Memory B cell (primary cell): ENCODE measurements at regions not wholly inside any gene's neighbourhood (a gene's known extent, or its start where the extent isn't known, plus 50 kb on each side); places are given as distances from the start of the nearest gene placed in this dataset.
A peak's percentile ranks its signal among the peaks of the same experiment; 100 is the strongest.
"Not testable (repeated sequence)": the region's sequence is repeated elsewhere in the genome, so short reads cannot be mapped to it uniquely, and the experiment has no call there.

Experiments
- ATAC-seq: fragments of 150-1000 bp; cut with Tn5 transposase; 2 replicates; pipeline ENCODE4 v1.10.0; 2021; ENCODE audit warnings: low read depth, mild to moderate bottlenecking, moderate library complexity
- DNase-seq, 2 donors: peaks; one replicate each; pipeline ENCODE4 v3.0.0; 2022; ENCODE audit warnings: low spot score in 2 of 2
- H3K27ac Mint-ChIP-seq: one replicate; pipeline ENCODE4 v1.8.0; 2022; ENCODE audit warnings: mild to moderate bottlenecking, moderate library complexity, mixed read lengths
- H3K27me3 Mint-ChIP-seq: one replicate; pipeline ENCODE4 v1.8.0; 2022; ENCODE audit warnings: mixed read lengths
- H3K36me3 Mint-ChIP-seq: one replicate; pipeline ENCODE4 v1.8.0; 2022; ENCODE audit warnings: mild to moderate bottlenecking, mixed read lengths
- H3K4me1 Mint-ChIP-seq: one replicate; pipeline ENCODE4 v1.8.0; 2022; ENCODE audit warnings: mixed read lengths
- H3K4me3 Mint-ChIP-seq: one replicate; pipeline ENCODE4 v1.8.0; 2022; ENCODE audit warnings: mild to moderate bottlenecking, moderate library complexity, mixed read lengths
- H3K9me3 Mint-ChIP-seq: one replicate; pipeline ENCODE4 v1.8.0; 2022; ENCODE audit warnings: mixed read lengths

DNA sequence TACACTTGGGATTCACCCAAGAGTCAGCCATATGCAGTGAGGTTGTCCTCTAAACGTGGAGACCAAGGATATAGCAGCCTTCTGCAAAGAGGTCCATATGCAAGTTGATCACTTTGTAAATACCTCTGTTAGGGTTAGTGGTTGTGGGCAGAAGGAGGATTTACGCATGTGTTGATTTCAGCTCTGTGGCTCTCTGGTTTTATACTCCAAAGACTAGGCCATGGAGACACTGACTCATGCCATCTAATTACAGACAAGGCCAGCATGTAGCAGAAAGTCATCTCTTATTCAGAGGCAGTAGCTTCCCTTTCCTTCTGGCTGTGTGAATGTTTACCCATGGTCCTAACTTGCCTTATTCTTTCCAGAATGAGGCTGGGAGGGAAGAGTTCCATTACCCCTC lies 140.9 kb upstream of the GOLGA6L4 start:
- H3K27me3 Mint-ChIP-seq, H3K36me3 Mint-ChIP-seq, H3K9me3 Mint-ChIP-seq, H3K4me1 Mint-ChIP-seq, H3K4me3 Mint-ChIP-seq, H3K27ac Mint-ChIP-seq, ATAC-seq, DNase-seq: not testable (repeated sequence)

DNA sequence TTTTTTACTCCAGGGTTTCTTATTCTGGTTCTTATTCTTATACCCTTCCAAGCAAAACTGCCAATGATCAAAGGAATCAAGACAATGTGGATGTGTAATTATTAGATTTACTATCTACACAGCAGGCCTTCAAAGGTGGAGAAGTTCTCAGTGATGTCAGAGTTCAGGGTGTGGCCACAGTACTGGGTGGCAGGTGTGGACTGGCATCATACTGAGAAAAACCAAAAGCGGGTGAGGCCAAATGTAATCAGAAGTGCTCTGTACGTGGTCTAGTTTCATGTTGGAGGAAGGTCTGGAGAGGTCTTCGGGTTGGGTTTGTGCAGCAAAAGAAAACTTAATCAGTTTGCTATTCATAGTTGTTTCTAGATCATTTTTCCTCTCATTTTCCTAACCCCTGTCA lies 138.5 kb upstream of the GOLGA6L4 start:
- H3K36me3 Mint-ChIP-seq, ATAC-seq, H3K4me3 Mint-ChIP-seq, H3K27ac Mint-ChIP-seq, H3K4me1 Mint-ChIP-seq, H3K9me3 Mint-ChIP-seq, H3K27me3 Mint-ChIP-seq, DNase-seq: not testable (repeated sequence)

DNA sequence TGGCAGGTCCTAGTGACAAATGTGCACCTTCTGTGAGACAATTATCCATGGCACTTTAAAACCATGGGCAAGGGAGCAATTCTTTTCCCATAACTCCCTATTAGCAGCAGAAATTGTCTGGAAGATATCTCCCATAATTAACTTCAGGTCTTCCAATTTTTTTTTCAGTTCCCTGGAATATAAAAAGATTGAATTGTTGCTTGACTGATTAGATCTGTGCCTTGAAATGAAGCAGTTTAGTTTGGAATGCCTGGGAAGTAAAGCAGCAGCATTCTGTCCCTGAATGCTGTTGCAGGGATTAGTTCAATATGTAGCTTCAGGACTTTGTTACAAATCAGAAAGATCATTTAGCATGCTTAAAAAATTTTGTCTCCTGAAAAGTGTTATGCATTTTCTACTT lies 137.0 kb upstream of the GOLGA6L4 start:
- no peak overlapping the region for H3K4me3 Mint-ChIP-seq
- H3K9me3 Mint-ChIP-seq = no peaks in the 10 kb centered on the region
- ATAC-seq (no peak), DNase-seq (no peak)
- H3K27ac Mint-ChIP-seq = no peak overlapping the region
- no peaks in the 10 kb centered on the region for H3K36me3 Mint-ChIP-seq
- peaks cover 5% of the 10 kb centered on the region for H3K27me3 Mint-ChIP-seq
- H3K4me1 Mint-ChIP-seq = peaks cover 3% of the 10 kb centered on the region

DNA sequence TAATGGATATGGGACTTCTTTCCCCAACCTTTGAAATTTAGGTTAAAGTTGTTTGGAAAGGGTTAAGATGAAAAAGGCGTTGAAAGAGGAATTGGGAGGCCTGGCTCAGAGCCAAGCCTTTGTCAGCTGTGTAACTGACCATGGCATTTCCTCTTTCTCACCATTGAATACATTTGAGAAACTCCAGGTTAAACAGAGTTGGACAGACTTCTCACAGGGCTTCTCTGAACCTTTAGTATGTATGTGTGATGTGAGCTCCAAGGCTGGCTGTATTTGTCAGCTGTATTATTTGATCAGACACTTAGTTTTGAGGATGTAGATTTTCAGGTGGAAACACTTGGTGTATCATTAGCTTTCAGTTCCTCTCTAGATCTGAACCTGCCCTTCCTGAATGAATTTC lies 136.4 kb upstream of the GOLGA6L4 start:
- no peak for DNase-seq
- Mint-ChIP-seq H3K27ac (no peak overlapping the region), H3K27me3 (peaks cover 7% of the 10 kb centered on the region), H3K36me3 (no peaks in the 10 kb centered on the region), H3K4me3 (no peak overlapping the region), H3K4me1 (peaks cover 3% of the 10 kb centered on the region), H3K9me3 (no peaks in the 10 kb centered on the region)
- ATAC-seq = peak; percentile 53

DNA sequence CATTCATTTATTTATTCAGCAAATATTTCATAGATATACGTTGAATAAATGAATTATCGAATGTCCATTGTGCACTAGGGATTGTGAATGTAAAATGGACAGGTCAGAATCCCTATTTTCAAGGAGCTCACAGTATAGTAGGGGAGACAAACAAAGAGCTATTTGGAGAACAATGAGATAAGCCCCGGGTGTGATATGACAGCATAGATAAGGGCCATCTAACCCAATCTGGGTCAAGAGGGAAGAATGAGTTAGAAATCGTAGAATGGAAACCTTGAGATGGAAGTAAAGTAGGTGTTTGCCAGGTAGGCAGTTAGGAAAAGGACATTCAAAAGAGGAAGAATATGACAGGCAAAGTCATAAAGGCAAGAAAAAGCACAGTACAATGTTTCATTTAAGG lies 132.2 kb upstream of the GOLGA6L4 start:
- DNase-seq (no peak), ATAC-seq (no peak)
- Mint-ChIP-seq H3K36me3 (no peaks in the 10 kb centered on the region), H3K4me3 (no peak overlapping the region), H3K27ac (no peak overlapping the region), H3K4me1 (peaks cover 3% of the 10 kb centered on the region), H3K9me3 (no peaks in the 10 kb centered on the region), H3K27me3 (peaks cover 7% of the 10 kb centered on the region)

DNA sequence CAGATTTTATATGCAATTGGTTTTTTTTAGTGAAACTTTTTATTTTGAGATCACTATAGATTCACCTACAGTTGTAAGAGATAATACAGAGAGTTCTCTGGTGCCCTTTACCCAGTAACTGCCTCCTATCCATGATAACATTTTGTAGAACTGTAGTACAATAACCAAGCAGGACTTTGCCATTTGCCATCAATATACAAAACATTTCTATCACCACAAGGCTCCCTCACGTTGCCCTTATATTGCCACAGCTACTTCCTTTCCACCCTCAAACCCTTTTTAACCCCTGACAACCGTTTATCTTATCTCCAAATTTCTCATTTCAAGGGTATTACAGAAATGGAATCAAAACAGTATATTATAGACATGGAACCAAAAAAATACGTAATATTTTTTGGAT lies 130.7 kb upstream of the GOLGA6L4 start:
- H3K4me1 Mint-ChIP-seq = no peaks in the 10 kb centered on the region
- no peaks in the 10 kb centered on the region for H3K36me3 Mint-ChIP-seq
- DNase-seq = no peak
- H3K4me3 Mint-ChIP-seq = no peak overlapping the region
- H3K27ac Mint-ChIP-seq = no peak overlapping the region
- H3K9me3 Mint-ChIP-seq = no peaks in the 10 kb centered on the region
- H3K27me3 Mint-ChIP-seq = peaks cover 7% of the 10 kb centered on the region
- no peak for ATAC-seq

DNA sequence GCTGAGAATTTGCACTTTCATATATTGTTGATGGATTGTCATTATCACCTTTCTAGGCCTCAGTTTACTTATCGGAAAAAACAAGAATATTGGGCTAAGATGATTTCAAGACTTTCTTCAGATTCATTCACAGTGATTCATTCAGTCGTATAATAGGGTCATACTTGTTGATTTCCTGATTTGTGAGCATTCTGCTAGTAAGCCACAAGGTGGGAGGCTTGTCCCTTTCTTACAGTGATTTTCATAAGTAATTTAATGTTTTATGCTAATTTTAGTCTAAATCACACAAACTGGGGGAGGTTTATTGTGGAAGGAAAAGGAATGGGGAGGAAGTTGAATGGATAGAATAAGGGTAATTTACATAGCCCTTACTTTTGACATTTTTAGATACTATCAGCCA lies 126.8 kb upstream of the GOLGA6L4 start:
- DNase-seq (no peak), ATAC-seq (no peak)
- Mint-ChIP-seq H3K4me1 (no peaks in the 10 kb centered on the region), H3K9me3 (no peaks in the 10 kb centered on the region), H3K4me3 (no peak overlapping the region), H3K27ac (no peak overlapping the region), H3K36me3 (no peaks in the 10 kb centered on the region), H3K27me3 (peaks cover 3% of the 10 kb centered on the region)

DNA sequence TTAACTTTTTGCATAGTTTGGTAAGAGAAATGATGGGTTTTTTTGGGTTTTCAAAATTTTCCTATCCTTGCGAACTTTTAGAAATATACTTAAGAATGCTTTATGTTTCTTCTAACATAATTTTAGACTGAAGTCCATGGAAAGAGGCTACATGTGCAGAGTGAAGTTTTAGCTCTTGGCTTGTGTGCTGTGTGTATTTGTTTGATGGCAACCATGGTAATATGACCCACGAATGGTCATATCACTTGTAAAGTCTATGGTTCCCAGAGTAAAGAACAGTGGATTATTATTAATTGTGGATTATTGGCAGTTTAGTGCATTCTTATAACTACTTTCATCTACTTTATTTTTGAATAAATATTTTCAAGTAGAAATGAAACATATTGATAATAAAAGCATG lies 124.0 kb upstream of the GOLGA6L4 start:
- H3K4me3 Mint-ChIP-seq = no peak overlapping the region
- ATAC-seq (no peak), DNase-seq (no peak)
- no peaks in the 10 kb centered on the region for H3K4me1 Mint-ChIP-seq
- no peaks in the 10 kb centered on the region for H3K9me3 Mint-ChIP-seq
- H3K27me3 Mint-ChIP-seq = peaks cover 3% of the 10 kb centered on the region
- no peak overlapping the region for H3K27ac Mint-ChIP-seq
- H3K36me3 Mint-ChIP-seq = no peaks in the 10 kb centered on the region

DNA sequence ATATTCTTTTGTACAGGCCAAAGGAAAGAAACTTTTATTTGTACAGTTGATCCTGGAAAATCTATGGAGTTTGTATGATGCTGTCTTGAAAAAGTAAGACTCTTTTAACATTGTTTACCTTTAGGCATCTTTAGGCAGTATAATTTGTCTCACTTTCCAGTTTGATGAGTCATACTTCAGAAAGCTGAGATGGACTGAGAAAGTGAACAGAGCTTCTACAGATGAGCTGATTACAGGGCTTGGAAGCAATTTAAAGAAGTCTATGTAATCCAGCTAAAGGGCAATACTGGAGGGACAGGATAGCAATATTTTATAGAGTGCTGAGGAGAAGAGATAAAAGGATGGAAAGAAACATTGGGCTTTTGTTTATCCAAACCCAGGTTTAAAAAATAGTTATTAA lies 123.5 kb upstream of the GOLGA6L4 start:
- Mint-ChIP-seq H3K4me3 (no peak overlapping the region), H3K36me3 (no peaks in the 10 kb centered on the region), H3K27ac (no peak overlapping the region), H3K4me1 (no peaks in the 10 kb centered on the region), H3K27me3 (peaks cover 3% of the 10 kb centered on the region), H3K9me3 (no peaks in the 10 kb centered on the region)
- ATAC-seq = no peak
- no peak for DNase-seq

DNA sequence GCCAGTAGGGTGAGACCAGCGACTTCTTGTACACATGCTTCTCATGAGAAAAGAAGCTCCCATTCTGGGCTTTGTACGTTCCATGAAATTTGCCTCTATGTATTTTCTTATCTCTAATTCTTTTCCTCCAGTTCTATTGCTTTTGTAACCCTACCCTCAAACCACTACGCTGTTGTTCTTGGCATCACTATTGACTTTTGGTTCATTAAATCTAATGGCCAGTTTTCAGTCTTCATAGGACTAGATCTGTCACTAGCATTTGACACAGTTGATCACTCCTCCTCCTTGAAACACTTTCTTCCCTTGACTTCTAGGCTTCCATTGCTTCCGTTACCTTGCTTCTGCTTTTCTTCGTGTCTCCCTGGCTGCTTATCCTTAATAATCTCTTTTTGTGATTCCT lies 121.7 kb upstream of the GOLGA6L4 start:
- no peak overlapping the region for H3K27ac Mint-ChIP-seq
- no peak overlapping the region for H3K4me3 Mint-ChIP-seq
- DNase-seq (no peak), ATAC-seq (no peak)
- no peaks in the 10 kb centered on the region for H3K36me3 Mint-ChIP-seq
- no peaks in the 10 kb centered on the region for H3K9me3 Mint-ChIP-seq
- H3K27me3 Mint-ChIP-seq = peaks cover 7% of the 10 kb centered on the region
- H3K4me1 Mint-ChIP-seq = no peaks in the 10 kb centered on the region

DNA sequence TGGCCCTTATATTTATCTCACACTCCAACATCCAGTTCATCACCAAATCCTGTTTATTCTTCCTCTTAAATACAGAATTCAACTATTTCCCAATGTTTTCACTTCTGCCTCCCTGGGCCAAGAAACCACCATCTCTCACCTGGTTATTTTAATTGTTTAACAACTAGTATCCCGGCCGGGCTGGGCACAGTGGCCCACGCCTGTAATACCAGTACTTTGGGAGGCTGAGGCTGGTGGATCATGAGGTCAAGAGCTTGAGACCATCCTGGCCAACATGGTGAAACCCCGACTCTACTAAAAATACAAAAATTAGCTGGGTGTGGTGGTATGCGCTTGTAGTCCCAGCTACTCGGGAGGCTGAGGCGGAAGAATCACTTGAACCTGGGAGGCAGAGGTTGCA lies 120.9 kb upstream of the GOLGA6L4 start:
- H3K9me3 Mint-ChIP-seq, H3K4me1 Mint-ChIP-seq, ATAC-seq, H3K27ac Mint-ChIP-seq, H3K4me3 Mint-ChIP-seq, H3K27me3 Mint-ChIP-seq, DNase-seq, H3K36me3 Mint-ChIP-seq: not testable (repeated sequence)

DNA sequence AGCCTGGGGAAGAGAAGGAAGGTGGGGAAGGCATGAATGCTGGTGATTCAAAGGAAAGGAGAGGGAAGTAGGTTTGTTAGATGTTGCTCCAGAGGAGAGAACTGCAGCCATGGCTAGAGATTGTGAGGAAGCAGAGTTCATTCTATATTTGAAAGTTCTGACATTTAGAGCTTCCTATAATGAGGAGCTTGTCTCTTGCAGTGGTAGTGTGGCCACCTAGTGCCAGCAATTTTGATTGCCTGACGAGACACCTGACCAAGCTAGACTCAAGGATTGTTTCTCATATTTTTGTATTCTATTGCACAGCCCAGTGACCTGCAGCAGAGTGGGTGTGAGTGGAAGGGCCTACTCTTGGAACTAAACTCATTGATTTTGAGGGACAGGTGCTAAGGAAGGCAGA lies 116.2 kb upstream of the GOLGA6L4 start:
- H3K9me3 Mint-ChIP-seq, H3K4me3 Mint-ChIP-seq, H3K27ac Mint-ChIP-seq, H3K27me3 Mint-ChIP-seq, ATAC-seq, H3K36me3 Mint-ChIP-seq, H3K4me1 Mint-ChIP-seq, DNase-seq: not testable (repeated sequence)

DNA sequence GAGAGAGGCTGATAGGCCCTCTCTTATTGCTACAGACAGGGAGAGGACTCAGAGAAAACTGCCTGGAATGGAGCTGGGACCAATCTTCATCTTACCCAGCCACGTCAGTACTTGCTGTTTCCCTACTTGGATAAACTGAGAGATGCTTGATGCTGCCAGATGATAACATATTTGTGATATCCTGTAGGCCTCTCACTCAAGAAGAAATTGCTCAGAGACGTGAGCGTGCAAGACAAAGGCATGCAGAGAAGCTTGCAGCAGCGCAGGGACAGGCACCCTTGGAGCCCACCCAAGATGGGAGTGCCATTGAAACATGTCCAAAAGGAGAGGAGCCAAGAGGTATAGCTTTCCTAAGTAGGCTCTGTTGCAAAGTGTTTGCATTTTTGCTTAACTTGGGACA lies 114.7 kb upstream of the GOLGA6L4 start:
- DNase-seq, H3K9me3 Mint-ChIP-seq, H3K36me3 Mint-ChIP-seq, H3K4me3 Mint-ChIP-seq, H3K27ac Mint-ChIP-seq, H3K27me3 Mint-ChIP-seq, ATAC-seq, H3K4me1 Mint-ChIP-seq: not testable (repeated sequence)

DNA sequence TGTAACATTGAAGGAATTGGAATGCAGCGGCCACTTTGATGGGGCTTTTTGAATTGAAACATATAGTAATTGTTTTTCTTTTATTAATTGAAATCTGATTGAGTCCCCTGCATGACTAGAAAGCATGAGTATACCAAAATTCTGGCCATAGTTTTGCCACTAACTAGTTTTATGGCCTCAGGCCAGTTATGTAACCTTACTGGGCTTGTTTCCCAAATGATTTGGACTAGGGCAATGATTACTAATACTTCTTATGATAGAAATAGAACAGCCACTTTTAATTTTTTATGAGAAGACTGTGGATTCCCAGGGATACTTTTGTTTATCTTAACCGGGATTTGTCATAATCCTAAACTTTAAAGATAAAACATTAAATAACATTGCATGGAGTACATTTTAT lies 106.9 kb upstream of the GOLGA6L4 start:
- not testable (repeated sequence) for DNase-seq

DNA sequence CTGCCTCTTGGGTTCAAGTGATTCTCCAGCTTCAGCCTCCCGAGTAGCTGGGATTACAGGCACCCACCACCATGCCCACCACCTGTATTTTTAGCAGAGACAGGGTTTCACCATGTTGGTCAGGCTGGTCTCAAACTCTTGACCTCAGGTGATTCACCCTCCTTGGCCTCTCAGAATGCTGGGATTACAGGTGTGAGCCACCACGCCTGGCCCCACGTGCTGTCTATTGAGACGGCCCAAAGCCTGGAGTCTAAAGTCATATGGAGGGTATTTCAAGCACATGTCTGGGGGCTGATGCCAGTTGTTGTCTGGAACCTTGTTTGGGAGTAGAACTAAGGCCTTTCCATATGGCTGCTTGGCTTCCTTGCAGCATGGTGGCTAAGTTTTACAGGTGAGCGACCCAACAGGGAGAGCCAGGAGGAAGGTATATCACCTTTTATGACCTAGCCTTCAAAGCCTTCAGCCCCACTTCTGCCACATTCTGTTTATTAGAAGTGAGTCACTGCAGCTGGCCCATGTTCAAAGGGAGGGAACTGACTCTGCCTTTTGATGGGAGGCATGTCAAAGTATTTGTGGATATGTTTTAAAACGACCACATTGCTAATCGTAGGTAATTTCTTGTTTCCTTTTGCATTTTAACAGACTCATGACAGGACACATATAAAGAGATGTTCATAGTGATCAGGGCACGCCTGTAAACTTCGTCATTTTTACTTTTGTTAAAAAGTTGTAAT lies 105.3 kb upstream of the GOLGA6L4 start:
- not testable (repeated sequence) for H3K27me3 Mint-ChIP-seq, H3K4me1 Mint-ChIP-seq, H3K4me3 Mint-ChIP-seq, H3K36me3 Mint-ChIP-seq, ATAC-seq, DNase-seq, H3K9me3 Mint-ChIP-seq, H3K27ac Mint-ChIP-seq

More for the DNA sequence above, 106.9 kb upstream of the GOLGA6L4 start:
- H3K27me3 Mint-ChIP-seq, H3K4me1 Mint-ChIP-seq, H3K27ac Mint-ChIP-seq, H3K4me3 Mint-ChIP-seq, H3K9me3 Mint-ChIP-seq, H3K36me3 Mint-ChIP-seq, ATAC-seq: not testable (repeated sequence)
